ENCODE measurements at regions not wholly inside any gene's neighbourhood (a gene's known extent, or its start where the extent isn't known, plus 50 kb on each side); places are given as distances from the start of the nearest gene placed in this dataset.

- no peak overlapping the region for H3K4me3 ChIP-seq (ENCODE audit: low read depth, low read length)
- no peak for TF ChIP-seq CTCF (IDR thresholded peaks at IDR 0.05; ENCODE audit: low read depth, low read length)
- TF ChIP-seq POLR2A (IDR thresholded peaks at IDR 0.05; ENCODE audit: extremely low read depth, insufficient read length) = no peak
- no peak for TF ChIP-seq MAX (IDR thresholded peaks at IDR 0.05; ENCODE audit: low read depth, low read length)
- TF ChIP-seq MYC (IDR thresholded peaks at IDR 0.05; ENCODE audit: low read depth, low read length) = no peak
- DNase-seq (ENCODE audit: low read depth) = no peak
Observed at GRCh38 chr1:25053576-25054250, 123.6 kb upstream of the RUNX3 start.

GRCh38 chr1:25051906-25052305, 121.8 kb upstream of the RUNX3 start:
- no peak overlapping the region for H3K4me3 ChIP-seq (ENCODE audit: low read depth, low read length)
- no peak for TF ChIP-seq MYC (IDR thresholded peaks at IDR 0.05; ENCODE audit: low read depth, low read length)
- TF ChIP-seq CTCF (IDR thresholded peaks at IDR 0.05; ENCODE audit: low read depth, low read length) = no peak
- TF ChIP-seq POLR2A (IDR thresholded peaks at IDR 0.05; ENCODE audit: extremely low read depth, insufficient read length) = no peak
- TF ChIP-seq MAX (IDR thresholded peaks at IDR 0.05; ENCODE audit: low read depth, low read length) = no peak
- DNase-seq (ENCODE audit: low read depth) = no peak

- DNase-seq (ENCODE audit: low read depth) = no peak
- TF ChIP-seq MAX (IDR thresholded peaks at IDR 0.05; ENCODE audit: low read depth, low read length) (no peak), MYC (IDR thresholded peaks at IDR 0.05; ENCODE audit: low read depth, low read length) (no peak), CTCF (IDR thresholded peaks at IDR 0.05; ENCODE audit: low read depth, low read length) (no peak), POLR2A (IDR thresholded peaks at IDR 0.05; ENCODE audit: extremely low read depth, insufficient read length) (no peak)
- H3K4me3 ChIP-seq (ENCODE audit: low read depth, low read length) = no peak overlapping the region
Observed at GRCh38 chr1:25051504-25051903, 121.4 kb upstream of the RUNX3 start.

GRCh38 chr1:25050165-25050564, 120.1 kb upstream of the RUNX3 start:
- DNase-seq (ENCODE audit: low read depth) = no peak
- TF ChIP-seq MAX (IDR thresholded peaks at IDR 0.05; ENCODE audit: low read depth, low read length) (no peak), MYC (IDR thresholded peaks at IDR 0.05; ENCODE audit: low read depth, low read length) (no peak), CTCF (IDR thresholded peaks at IDR 0.05; ENCODE audit: low read depth, low read length) (no peak), POLR2A (IDR thresholded peaks at IDR 0.05; ENCODE audit: extremely low read depth, insufficient read length) (no peak)

GRCh38 chr1:25049190-25049589, 119.1 kb upstream of the RUNX3 start:
- H3K4me3 ChIP-seq (ENCODE audit: low read depth, low read length) = no peak overlapping the region
- no peak for DNase-seq (ENCODE audit: low read depth)
- TF ChIP-seq MYC (IDR thresholded peaks at IDR 0.05; ENCODE audit: low read depth, low read length) = no peak
- no peak for TF ChIP-seq CTCF (IDR thresholded peaks at IDR 0.05; ENCODE audit: low read depth, low read length)
- TF ChIP-seq POLR2A (IDR thresholded peaks at IDR 0.05; ENCODE audit: extremely low read depth, insufficient read length) = no peak
- no peak for TF ChIP-seq MAX (IDR thresholded peaks at IDR 0.05; ENCODE audit: low read depth, low read length)

More at GRCh38 chr1:25050165-25050564, 120.1 kb upstream of the RUNX3 start:
- no peak overlapping the region for H3K4me3 ChIP-seq (ENCODE audit: low read depth, low read length)

Data from NB4 (cell line).